ENCODE measurements at regions not wholly inside any gene's neighbourhood (a gene's known extent, or its start where the extent isn't known, plus 50 kb on each side); places are given as distances from the start of the nearest gene placed in this dataset.

GRCh38 chr14:96638041-96638855, 136.1 kb downstream of the PAPOLA start:
- DNase-seq = no peak

GRCh38 chr14:96639550-96639949, 137.4 kb downstream of the PAPOLA start:
- no peak for DNase-seq

GRCh38 chr14:96648506-96649326, 146.5 kb downstream of the PAPOLA start:
- no peak for DNase-seq

- no peak for DNase-seq
These were observed 147.1 kb downstream of the PAPOLA start for GRCh38 chr14:96649327-96649601.

- DNase-seq = no peak
These were observed 143.6 kb upstream of the VRK1 start for GRCh38 chr14:96653597-96653996.

GRCh38 chr14:96658611-96659010, 138.6 kb upstream of the VRK1 start:
- DNase-seq = no peak

GRCh38 chr14:96660123-96660522, 137.1 kb upstream of the VRK1 start:
- no peak for DNase-seq

GRCh38 chr14:96660667-96661066, 136.5 kb upstream of the VRK1 start:
- DNase-seq = no peak

GRCh38 chr14:96661244-96661969, 135.8 kb upstream of the VRK1 start:
- DNase-seq = no peak

GRCh38 chr14:96662116-96662970, 134.8 kb upstream of the VRK1 start:
- no peak for DNase-seq

GRCh38 chr14:96663076-96663475, 134.1 kb upstream of the VRK1 start:
- DNase-seq = no peak

GRCh38 chr14:96663491-96664067, 133.6 kb upstream of the VRK1 start:
- no peak for DNase-seq

GRCh38 chr14:96666088-96666487, 131.1 kb upstream of the VRK1 start:
- no peak for DNase-seq

- no peak for DNase-seq
These were observed 126.8 kb upstream of the VRK1 start for GRCh38 chr14:96670391-96670790.

- DNase-seq = no peak
These were observed 126.0 kb upstream of the VRK1 start for GRCh38 chr14:96671218-96671617.

GRCh38 chr14:96673706-96674105, 123.5 kb upstream of the VRK1 start:
- DNase-seq = no peak

GRCh38 chr14:96674121-96674520, 123.1 kb upstream of the VRK1 start:
- no peak for DNase-seq

GRCh38 chr14:96676166-96676565, 121.0 kb upstream of the VRK1 start:
- DNase-seq = no peak

- no peak for DNase-seq
These were observed 115.4 kb upstream of the VRK1 start for GRCh38 chr14:96681829-96682228.

GRCh38 chr14:96682401-96682800, 114.8 kb upstream of the VRK1 start:
- no peak for DNase-seq

- no peak for DNase-seq
These were observed 113.5 kb upstream of the VRK1 start for GRCh38 chr14:96683562-96684289.

GRCh38 chr14:96686126-96686525, 111.1 kb upstream of the VRK1 start:
- DNase-seq = no peak
